ENCODE measurements at regions not wholly inside any gene's neighbourhood (a gene's known extent, or its start where the extent isn't known, plus 50 kb on each side); places are given as distances from the start of the nearest gene placed in this dataset.

GRCh38 chr6:138691595-138692057 lies 81.9 kb upstream of the CCDC28A start:
- no peaks in the 10 kb centered on the region for H3K79me2 ChIP-seq (ENCODE audit: insufficient read depth, low read depth)

GRCh38 chr6:138692058-138692977 lies 81.3 kb upstream of the CCDC28A start:
- Histone ChIP-seq H3K4me2 (peak overlapping the region; percentile 48), H3K27ac (no peak overlapping the region), H3K79me2 (ENCODE audit: insufficient read depth, low read depth) (no peaks in the 10 kb centered on the region), H3K27me3 (ENCODE audit: insufficient read depth, low read depth) (no peaks in the 10 kb centered on the region), H3K4me3 (IDR thresholded peaks at IDR 0.05; ENCODE audit: insufficient read depth, low read depth, low read length) (no peak overlapping the region), H4K20me1 (ENCODE audit: insufficient read depth) (no peaks in the 10 kb centered on the region), H3K4me1 (ENCODE audit: low read depth, poor library complexity, severe bottlenecking) (peaks cover 8% of the 10 kb centered on the region), H3K36me3 (ENCODE audit: insufficient read depth) (no peaks in the 10 kb centered on the region), H3K9ac (peak overlapping the region; percentile 46; the same call in 1 of the 2 replicates), H2AFZ (ENCODE audit: low read depth) (peak overlapping the region; percentile 91)
- peak; percentile 79 for TF ChIP-seq CTCF (conservative IDR thresholded peaks at IDR 0.05; ENCODE audit: low read depth, low read length)

More at GRCh38 chr6:138691595-138692057, 81.9 kb upstream of the CCDC28A start:
- H3K4me1 ChIP-seq (ENCODE audit: low read depth, poor library complexity, severe bottlenecking) = peaks cover 8% of the 10 kb centered on the region
- peak overlapping the region; percentile 48; the same call in 1 of the 2 replicates for H3K4me2 ChIP-seq
- no peaks in the 10 kb centered on the region for H3K36me3 ChIP-seq (ENCODE audit: insufficient read depth)
- H2AFZ ChIP-seq (ENCODE audit: low read depth) = peak overlapping the region; percentile 91
- no peak overlapping the region for H3K9ac ChIP-seq
- H3K4me3 ChIP-seq (IDR thresholded peaks at IDR 0.05; ENCODE audit: insufficient read depth, low read depth, low read length) = no peak overlapping the region
- no peaks in the 10 kb centered on the region for H4K20me1 ChIP-seq (ENCODE audit: insufficient read depth)
- TF ChIP-seq CTCF (conservative IDR thresholded peaks at IDR 0.05; ENCODE audit: low read depth, low read length) = no peak
- H3K27ac ChIP-seq = no peak overlapping the region
- H3K27me3 ChIP-seq (ENCODE audit: insufficient read depth, low read depth) = no peaks in the 10 kb centered on the region

GRCh38 chr6:138692978-138693909 lies 80.3 kb upstream of the CCDC28A start:
- Histone ChIP-seq H3K79me2 (ENCODE audit: insufficient read depth, low read depth) (no peaks in the 10 kb centered on the region), H2AFZ (ENCODE audit: low read depth) (peak overlapping the region; percentile 91), H4K20me1 (ENCODE audit: insufficient read depth) (no peaks in the 10 kb centered on the region), H3K27ac (no peak overlapping the region), H3K4me2 (peak overlapping the region; percentile 88), H3K4me1 (ENCODE audit: low read depth, poor library complexity, severe bottlenecking) (peaks cover 8% of the 10 kb centered on the region), H3K36me3 (ENCODE audit: insufficient read depth) (no peaks in the 10 kb centered on the region), H3K4me3 (IDR thresholded peaks at IDR 0.05; ENCODE audit: insufficient read depth, low read depth, low read length) (no peak overlapping the region), H3K27me3 (ENCODE audit: insufficient read depth, low read depth) (no peaks in the 10 kb centered on the region), H3K9ac (peak overlapping the region; percentile 46; the same call in 1 of the 2 replicates)
- no peak for TF ChIP-seq CTCF (conservative IDR thresholded peaks at IDR 0.05; ENCODE audit: low read depth, low read length)

GRCh38 chr6:138695193-138695592 lies 78.4 kb upstream of the CCDC28A start:
- Histone ChIP-seq H4K20me1 (ENCODE audit: insufficient read depth) (no peaks in the 10 kb centered on the region), H3K9ac (no peak overlapping the region), H3K4me3 (IDR thresholded peaks at IDR 0.05; ENCODE audit: insufficient read depth, low read depth, low read length) (no peak overlapping the region), H3K27me3 (ENCODE audit: insufficient read depth, low read depth) (no peaks in the 10 kb centered on the region), H2AFZ (ENCODE audit: low read depth) (no peak overlapping the region), H3K36me3 (ENCODE audit: insufficient read depth) (no peaks in the 10 kb centered on the region), H3K4me2 (no peak overlapping the region), H3K4me1 (ENCODE audit: low read depth, poor library complexity, severe bottlenecking) (peaks cover 8% of the 10 kb centered on the region), H3K79me2 (ENCODE audit: insufficient read depth, low read depth) (no peaks in the 10 kb centered on the region), H3K27ac (no peak overlapping the region)
- TF ChIP-seq CTCF (conservative IDR thresholded peaks at IDR 0.05; ENCODE audit: low read depth, low read length) = no peak

Measured in KMS-11 (cell line).